GM23338 (cell line): ENCODE measurements at regions not wholly inside any gene's neighbourhood (a gene's known extent, or its start where the extent isn't known, plus 50 kb on each side); places are given as distances from the start of the nearest gene placed in this dataset.

ENCODE experiments used
- ATAC-seq: fragments of 200-7000 bp; cut with Tn5 transposase; 3 replicates; pipeline ENCODE4 v1.9.1; 2020
- DNase-seq: peaks from one replicate; pipeline ENCODE4 v3.0.0-alpha.2; 2015; ENCODE audit warnings: low spot score
- H2AFZ ChIP-seq: fragments of 200-600 bp; sonication (generic); 2 replicates; pipeline ENCODE4 v1.8.0; 2016; ENCODE audit warnings: antibody characterized with exemption, mild to moderate bottlenecking, moderate library complexity
- H3F3A ChIP-seq: fragments of 200-600 bp; sonication (generic); replicated peaks from 2 replicates; pipeline ENCODE4 v1.8.0; 2017; ENCODE audit warnings: antibody characterized with exemption, mixed run types, low read depth
- H3K27ac ChIP-seq: fragments of 200-600 bp; sonication (generic); 2 replicates; pipeline ENCODE4 v1.6.1; 2016; ENCODE audit warnings: low read depth
- H3K27me3 ChIP-seq: fragments of 200-600 bp; sonication (generic); 2 replicates; pipeline ENCODE4 v1.8.0; 2016; ENCODE audit warnings: mild to moderate bottlenecking, mixed run types, moderate library complexity; ENCODE audit not compliant: insufficient read depth
- H3K36me3 ChIP-seq: fragments of 200-600 bp; sonication (generic); 2 replicates; pipeline ENCODE4 v1.8.0; 2016; ENCODE audit warnings: mild to moderate bottlenecking; ENCODE audit not compliant: insufficient read depth
- H3K4me1 ChIP-seq: fragments of 200-600 bp; sonication (generic); 2 replicates; pipeline ENCODE4 v1.8.0; 2016; ENCODE audit warnings: mild to moderate bottlenecking, moderate library complexity; ENCODE audit not compliant: insufficient read depth
- H3K4me2 ChIP-seq: fragments of 200-600 bp; sonication (generic); 2 replicates; pipeline ENCODE4 v1.7.1; 2017; ENCODE audit warnings: mixed run types
- H3K4me3 ChIP-seq: fragments of 200-600 bp; sonication (generic); 2 replicates; pipeline ENCODE4 v1.6.1; 2016; ENCODE audit warnings: mixed run types
- H3K79me2 ChIP-seq: fragments of 200-600 bp; sonication (generic); replicated peaks from 2 replicates; pipeline ENCODE4 v1.8.0; 2017; ENCODE audit warnings: mild to moderate bottlenecking; ENCODE audit not compliant: insufficient read depth
- H3K9me2 ChIP-seq: fragments of 200-600 bp; sonication (generic); 2 replicates; pipeline ENCODE4 v1.8.0; 2017; ENCODE audit not compliant: insufficient read depth
- H4K20me1 ChIP-seq: fragments of 200-600 bp; sonication (generic); replicated peaks from 2 replicates; pipeline ENCODE4 v1.8.0; 2017; ENCODE audit warnings: mild to moderate bottlenecking; ENCODE audit not compliant: insufficient read depth
- H3K27ac Mint-ChIP-seq: 2 replicates; pipeline ENCODE4 v1.8.0; 2020; ENCODE audit warnings: inconsistent platforms, mild to moderate bottlenecking, moderate library complexity, mixed read lengths
- H3K27me3 Mint-ChIP-seq: 3 replicates; pipeline ENCODE4 v1.8.0; 2022; ENCODE audit warnings: low read depth, mild to moderate bottlenecking, moderate library complexity, mixed read lengths, inconsistent platforms; ENCODE audit not compliant: insufficient read depth, poor library complexity
- H3K36me3 Mint-ChIP-seq: 3 replicates; pipeline ENCODE4 v1.8.0; 2021; ENCODE audit warnings: low read depth, mild to moderate bottlenecking, inconsistent platforms, moderate library complexity, mixed read lengths
- H3K4me1 Mint-ChIP-seq: 3 replicates; pipeline ENCODE4 v1.8.0; 2020; ENCODE audit warnings: mild to moderate bottlenecking, inconsistent platforms, mixed read lengths
- H3K4me3 Mint-ChIP-seq: 3 replicates; pipeline ENCODE4 v1.8.0; 2021; ENCODE audit warnings: moderate library complexity, mild to moderate bottlenecking, inconsistent platforms, mixed read lengths
- H3K9me3 Mint-ChIP-seq: 3 replicates; pipeline ENCODE4 v1.8.0; 2020; ENCODE audit warnings: moderate library complexity, mild to moderate bottlenecking, inconsistent platforms, mixed read lengths
- JUNB ChIP-seq: IDR thresholded peaks from one replicate; pipeline ENCODE4 v1.6.1; 2016; ENCODE audit warnings: antibody characterized with exemption; ENCODE audit not compliant: unreplicated experiment
- ZNF331 ChIP-seq: fragments of 250-450 bp; sonication (Bioruptor Pico); IDR thresholded peaks from 2 replicates; pipeline ENCODE4 v1.5.0; 2020; ENCODE audit warnings: low read depth, mild to moderate bottlenecking, moderate library complexity
- TF ChIP-seq, protein P1 (sequence below): IDR thresholded peaks from 2 replicates; pipeline ENCODE4 v1.6.1; 2016; ENCODE audit warnings: antibody characterized with exemption
- TF ChIP-seq, protein P2 (sequence below), 2 experiments: fragments of 200-600 bp in 1 of 2; sonication (generic) in 1 of 2; conservative IDR thresholded peaks; 2 replicates each; pipeline versions ENCODE4 v1.5.1 to v1.6.1; 2016 to 2017; ENCODE audit warnings: antibody characterized with exemption in 2 of 2, low read depth in 2 of 2, mild to moderate bottlenecking in 2 of 2, moderate library complexity in 1 of 2
- TF ChIP-seq, protein P3 (sequence below): fragments of 250-450 bp; sonication (Bioruptor Pico); IDR thresholded peaks from 2 replicates; pipeline ENCODE4 v1.5.0; 2020; ENCODE audit warnings: mild to moderate bottlenecking, moderate library complexity

DNA sequence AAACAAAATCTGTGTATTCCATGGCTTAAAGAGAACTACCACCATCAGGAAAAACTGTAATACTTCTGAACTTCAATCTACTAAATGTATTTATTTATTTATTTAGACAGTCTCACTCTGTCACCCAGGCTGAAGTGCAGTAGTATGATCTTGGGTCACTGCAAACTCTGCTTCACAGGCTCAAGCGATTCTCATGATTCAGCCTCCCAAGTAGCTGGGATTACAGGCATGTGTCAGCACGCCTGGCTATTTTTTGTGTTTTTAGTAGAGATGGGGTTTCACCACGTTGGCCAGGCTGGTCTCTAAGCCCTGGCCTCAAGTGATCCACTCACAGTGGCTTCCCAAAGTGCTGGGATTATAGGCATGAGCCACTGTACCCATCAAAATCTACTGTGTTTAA is 202.3 kb upstream of the POU1F1 start:
- Histone ChIP-seq H4K20me1 (no peaks in the 10 kb centered on the region), H2AFZ (peak overlapping the region; percentile 23; the same call in 1 of the 2 replicates), H3K27ac (no peak overlapping the region), H3K79me2 (no peaks in the 10 kb centered on the region), H3K9me2 (0 out of 2 replicates have a peak, but pooled peaks cover 5% of the 10 kb centered on the region), H3K4me3 (no peak overlapping the region), H3K4me1 (no peaks in the 10 kb centered on the region), H3K27me3 (no peaks in the 10 kb centered on the region), H3K36me3 (no peaks in the 10 kb centered on the region), H3K4me2 (no peak overlapping the region), H3F3A (no peaks in the 10 kb centered on the region)
- Mint-ChIP-seq H3K9me3 (peaks cover 16% of the 10 kb centered on the region), H3K27me3 (no peaks in the 10 kb centered on the region), H3K27ac (no peak overlapping the region), H3K36me3 (peaks cover 3% of the 10 kb centered on the region; the same call in 1 of the 3 replicates), H3K4me1 (no peaks in the 10 kb centered on the region), H3K4me3 (no peak overlapping the region)
- ATAC-seq, result no peak
- TF ChIP-seq, protein P1, sequence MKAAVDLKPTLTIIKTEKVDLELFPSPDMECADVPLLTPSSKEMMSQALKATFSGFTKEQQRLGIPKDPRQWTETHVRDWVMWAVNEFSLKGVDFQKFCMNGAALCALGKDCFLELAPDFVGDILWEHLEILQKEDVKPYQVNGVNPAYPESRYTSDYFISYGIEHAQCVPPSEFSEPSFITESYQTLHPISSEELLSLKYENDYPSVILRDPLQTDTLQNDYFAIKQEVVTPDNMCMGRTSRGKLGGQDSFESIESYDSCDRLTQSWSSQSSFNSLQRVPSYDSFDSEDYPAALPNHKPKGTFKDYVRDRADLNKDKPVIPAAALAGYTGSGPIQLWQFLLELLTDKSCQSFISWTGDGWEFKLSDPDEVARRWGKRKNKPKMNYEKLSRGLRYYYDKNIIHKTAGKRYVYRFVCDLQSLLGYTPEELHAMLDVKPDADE, result no peak
- TF ChIP-seq ZNF331, result no peak
- TF ChIP-seq, protein P2, sequence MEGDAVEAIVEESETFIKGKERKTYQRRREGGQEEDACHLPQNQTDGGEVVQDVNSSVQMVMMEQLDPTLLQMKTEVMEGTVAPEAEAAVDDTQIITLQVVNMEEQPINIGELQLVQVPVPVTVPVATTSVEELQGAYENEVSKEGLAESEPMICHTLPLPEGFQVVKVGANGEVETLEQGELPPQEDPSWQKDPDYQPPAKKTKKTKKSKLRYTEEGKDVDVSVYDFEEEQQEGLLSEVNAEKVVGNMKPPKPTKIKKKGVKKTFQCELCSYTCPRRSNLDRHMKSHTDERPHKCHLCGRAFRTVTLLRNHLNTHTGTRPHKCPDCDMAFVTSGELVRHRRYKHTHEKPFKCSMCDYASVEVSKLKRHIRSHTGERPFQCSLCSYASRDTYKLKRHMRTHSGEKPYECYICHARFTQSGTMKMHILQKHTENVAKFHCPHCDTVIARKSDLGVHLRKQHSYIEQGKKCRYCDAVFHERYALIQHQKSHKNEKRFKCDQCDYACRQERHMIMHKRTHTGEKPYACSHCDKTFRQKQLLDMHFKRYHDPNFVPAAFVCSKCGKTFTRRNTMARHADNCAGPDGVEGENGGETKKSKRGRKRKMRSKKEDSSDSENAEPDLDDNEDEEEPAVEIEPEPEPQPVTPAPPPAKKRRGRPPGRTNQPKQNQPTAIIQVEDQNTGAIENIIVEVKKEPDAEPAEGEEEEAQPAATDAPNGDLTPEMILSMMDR (conservative IDR thresholded peaks at IDR 0.05; ENCODE audit: low read depth in 2 of 2), result no peak
- TF ChIP-seq, protein P3, sequence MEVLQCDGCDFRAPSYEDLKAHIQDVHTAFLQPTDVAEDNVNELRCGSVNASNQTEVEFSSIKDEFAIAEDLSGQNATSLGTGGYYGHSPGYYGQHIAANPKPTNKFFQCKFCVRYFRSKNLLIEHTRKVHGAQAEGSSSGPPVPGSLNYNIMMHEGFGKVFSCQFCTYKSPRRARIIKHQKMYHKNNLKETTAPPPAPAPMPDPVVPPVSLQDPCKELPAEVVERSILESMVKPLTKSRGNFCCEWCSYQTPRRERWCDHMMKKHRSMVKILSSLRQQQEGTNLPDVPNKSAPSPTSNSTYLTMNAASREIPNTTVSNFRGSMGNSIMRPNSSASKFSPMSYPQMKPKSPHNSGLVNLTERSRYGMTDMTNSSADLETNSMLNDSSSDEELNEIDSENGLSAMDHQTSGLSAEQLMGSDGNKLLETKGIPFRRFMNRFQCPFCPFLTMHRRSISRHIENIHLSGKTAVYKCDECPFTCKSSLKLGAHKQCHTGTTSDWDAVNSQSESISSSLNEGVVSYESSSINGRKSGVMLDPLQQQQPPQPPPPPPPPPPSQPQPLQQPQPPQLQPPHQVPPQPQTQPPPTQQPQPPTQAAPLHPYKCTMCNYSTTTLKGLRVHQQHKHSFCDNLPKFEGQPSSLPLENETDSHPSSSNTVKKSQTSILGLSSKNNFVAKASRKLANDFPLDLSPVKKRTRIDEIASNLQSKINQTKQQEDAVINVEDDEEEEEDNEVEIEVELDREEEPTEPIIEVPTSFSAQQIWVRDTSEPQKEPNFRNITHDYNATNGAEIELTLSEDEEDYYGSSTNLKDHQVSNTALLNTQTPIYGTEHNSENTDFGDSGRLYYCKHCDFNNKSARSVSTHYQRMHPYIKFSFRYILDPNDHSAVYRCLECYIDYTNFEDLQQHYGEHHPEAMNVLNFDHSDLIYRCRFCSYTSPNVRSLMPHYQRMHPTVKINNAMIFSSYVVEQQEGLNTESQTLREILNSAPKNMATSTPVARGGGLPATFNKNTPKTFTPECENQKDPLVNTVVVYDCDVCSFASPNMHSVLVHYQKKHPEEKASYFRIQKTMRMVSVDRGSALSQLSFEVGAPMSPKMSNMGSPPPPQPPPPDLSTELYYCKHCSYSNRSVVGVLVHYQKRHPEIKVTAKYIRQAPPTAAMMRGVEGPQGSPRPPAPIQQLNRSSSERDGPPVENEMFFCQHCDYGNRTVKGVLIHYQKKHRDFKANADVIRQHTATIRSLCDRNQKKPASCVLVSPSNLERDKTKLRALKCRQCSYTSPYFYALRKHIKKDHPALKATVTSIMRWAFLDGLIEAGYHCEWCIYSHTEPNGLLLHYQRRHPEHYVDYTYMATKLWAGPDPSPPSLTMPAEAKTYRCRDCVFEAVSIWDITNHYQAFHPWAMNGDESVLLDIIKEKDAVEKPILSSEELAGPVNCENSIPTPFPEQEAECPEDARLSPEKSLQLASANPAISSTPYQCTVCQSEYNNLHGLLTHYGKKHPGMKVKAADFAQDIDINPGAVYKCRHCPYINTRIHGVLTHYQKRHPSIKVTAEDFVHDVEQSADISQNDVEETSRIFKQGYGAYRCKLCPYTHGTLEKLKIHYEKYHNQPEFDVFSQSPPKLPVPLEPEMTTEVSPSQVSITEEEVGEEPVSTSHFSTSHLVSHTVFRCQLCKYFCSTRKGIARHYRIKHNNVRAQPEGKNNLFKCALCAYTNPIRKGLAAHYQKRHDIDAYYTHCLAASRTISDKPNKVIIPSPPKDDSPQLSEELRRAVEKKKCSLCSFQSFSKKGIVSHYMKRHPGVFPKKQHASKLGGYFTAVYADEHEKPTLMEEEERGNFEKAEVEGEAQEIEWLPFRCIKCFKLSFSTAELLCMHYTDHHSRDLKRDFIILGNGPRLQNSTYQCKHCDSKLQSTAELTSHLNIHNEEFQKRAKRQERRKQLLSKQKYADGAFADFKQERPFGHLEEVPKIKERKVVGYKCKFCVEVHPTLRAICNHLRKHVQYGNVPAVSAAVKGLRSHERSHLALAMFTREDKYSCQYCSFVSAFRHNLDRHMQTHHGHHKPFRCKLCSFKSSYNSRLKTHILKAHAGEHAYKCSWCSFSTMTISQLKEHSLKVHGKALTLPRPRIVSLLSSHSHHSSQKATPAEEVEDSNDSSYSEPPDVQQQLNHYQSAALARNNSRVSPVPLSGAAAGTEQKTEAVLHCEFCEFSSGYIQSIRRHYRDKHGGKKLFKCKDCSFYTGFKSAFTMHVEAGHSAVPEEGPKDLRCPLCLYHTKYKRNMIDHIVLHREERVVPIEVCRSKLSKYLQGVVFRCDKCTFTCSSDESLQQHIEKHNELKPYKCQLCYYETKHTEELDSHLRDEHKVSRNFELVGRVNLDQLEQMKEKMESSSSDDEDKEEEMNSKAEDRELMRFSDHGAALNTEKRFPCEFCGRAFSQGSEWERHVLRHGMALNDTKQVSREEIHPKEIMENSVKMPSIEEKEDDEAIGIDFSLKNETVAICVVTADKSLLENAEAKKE (CRISPR knock-in tag), result no peak
- no peak for TF ChIP-seq JUNB
- no peak for DNase-seq
